Left lung (tissue), 4 donors: ENCODE measurements at regions not wholly inside any gene's neighbourhood (a gene's known extent, or its start where the extent isn't known, plus 50 kb on each side); places are given as distances from the start of the nearest gene placed in this dataset.

Experiments
- ATAC-seq: fragments of 200-7000 bp; cut with Tn5 transposase; one replicate; pipeline ENCODE4 v1.9.1; 2020; ENCODE audit warnings: moderate library complexity
- DNase-seq, 4 donors: peaks; one replicate each; pipeline ENCODE4 v3.0.0-alpha.2; 2013 to 2020
- H3K27ac ChIP-seq, 2 donors: fragments of 200-600 bp; sonication (generic) in 1 of 2; one replicate each; pipeline versions ENCODE4 v1.5.0 to v1.8.0; 2020 to 2021
- H3K27me3 ChIP-seq, 2 donors: fragments of 200-600 bp; sonication (generic) in 1 of 2; one replicate each; pipeline versions ENCODE4 v1.5.0 to v1.8.0; 2020 to 2021
- H3K36me3 ChIP-seq, 2 donors: fragments of 200-600 bp; sonication (generic) in 1 of 2; one replicate each; pipeline versions ENCODE4 v1.5.0 to v1.8.0; 2020 to 2021
- H3K4me1 ChIP-seq, 2 donors: fragments of 200-600 bp; one replicate each; pipeline ENCODE4 v1.8.0; 2021
- H3K4me3 ChIP-seq, 2 donors: fragments of 200-600 bp; sonication (generic) in 1 of 2; one replicate each; pipeline versions ENCODE4 v1.5.0 to v1.8.0; 2020 to 2021; ENCODE audit warnings: mild to moderate bottlenecking in 1 of 2
- H3K9me3 ChIP-seq, 2 donors: fragments of 200-600 bp; sonication (generic) in 1 of 2; one replicate each; pipeline versions ENCODE4 v1.5.0 to v1.8.0; 2020 to 2021
- CTCF ChIP-seq, 2 donors: fragments of 200-600 bp; sonication (generic) in 1 of 2; IDR thresholded peaks; one replicate each; pipeline versions ENCODE4 v1.5.0 to v1.8.0; 2021; ENCODE audit warnings: antibody characterized with exemption in 2 of 2
- intact Hi-C, 2 donors: fragments of 100-400 bp; cut with DNase I; formaldehyde crosslinking; loops; one replicate each; pipeline versions ENCODE4 v1.11.2 to v1.14.2; 2022
- donor health status: DM: no; HTN: yes; CAD: no.
- donor health status: DM: no; HTN: no; CAD: no.

- TF ChIP-seq CTCF (IDR thresholded peaks at IDR 0.05) = no peak
- Histone ChIP-seq H3K36me3 (no peaks in the 10 kb centered on the region), H3K27me3 (no peaks in the 10 kb centered on the region), H3K27ac (no peak overlapping the region), H3K4me1 (no peaks in the 10 kb centered on the region), H3K4me3 (no peak overlapping the region), H3K9me3 (no peaks in the 10 kb centered on the region)
- ATAC-seq = no peak
- no peak for DNase-seq
- intact Hi-C loops = no loop called here
These were observed 50.8 kb upstream of the CREB5 start for GRCh38 chr7:28361551-28361950.

- intact Hi-C loops = no loop called here
- no peak for TF ChIP-seq CTCF (IDR thresholded peaks at IDR 0.05)
These were observed 50.1 kb upstream of the CREB5 start for GRCh38 chr7:28362182-28362581.

More at GRCh38 chr7:28362182-28362581, 50.1 kb upstream of the CREB5 start:
- Histone ChIP-seq H3K4me1 (no peaks in the 10 kb centered on the region), H3K36me3 (no peaks in the 10 kb centered on the region), H3K27ac (no peak overlapping the region), H3K4me3 (no peak overlapping the region), H3K9me3 (no peaks in the 10 kb centered on the region), H3K27me3 (no peaks in the 10 kb centered on the region)
- ATAC-seq = no peak
- no peak for DNase-seq
